ENCODE measurements at regions not wholly inside any gene's neighbourhood (a gene's known extent, or its start where the extent isn't known, plus 50 kb on each side); places are given as distances from the start of the nearest gene placed in this dataset.

DNA sequence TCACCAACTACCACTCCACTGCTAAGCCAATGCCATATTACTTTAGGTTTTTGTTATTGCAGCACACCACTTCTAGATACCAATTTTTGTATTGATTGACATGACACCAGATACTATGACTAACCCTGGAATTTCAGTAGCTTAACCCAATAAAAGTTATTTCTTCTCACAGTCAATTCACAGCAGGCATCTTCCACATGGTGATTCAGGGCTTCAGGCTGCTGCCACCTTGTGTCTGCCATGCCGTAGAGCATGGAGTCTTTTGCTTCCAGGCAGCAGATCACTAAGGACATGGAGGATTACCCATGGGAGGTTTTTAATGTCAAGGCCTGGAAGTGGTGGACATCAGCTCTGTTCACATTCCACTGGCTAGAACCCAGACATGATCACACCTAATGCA lies 56.4 kb upstream of the LTA4H start:
- TF ChIP-seq, protein P1, sequence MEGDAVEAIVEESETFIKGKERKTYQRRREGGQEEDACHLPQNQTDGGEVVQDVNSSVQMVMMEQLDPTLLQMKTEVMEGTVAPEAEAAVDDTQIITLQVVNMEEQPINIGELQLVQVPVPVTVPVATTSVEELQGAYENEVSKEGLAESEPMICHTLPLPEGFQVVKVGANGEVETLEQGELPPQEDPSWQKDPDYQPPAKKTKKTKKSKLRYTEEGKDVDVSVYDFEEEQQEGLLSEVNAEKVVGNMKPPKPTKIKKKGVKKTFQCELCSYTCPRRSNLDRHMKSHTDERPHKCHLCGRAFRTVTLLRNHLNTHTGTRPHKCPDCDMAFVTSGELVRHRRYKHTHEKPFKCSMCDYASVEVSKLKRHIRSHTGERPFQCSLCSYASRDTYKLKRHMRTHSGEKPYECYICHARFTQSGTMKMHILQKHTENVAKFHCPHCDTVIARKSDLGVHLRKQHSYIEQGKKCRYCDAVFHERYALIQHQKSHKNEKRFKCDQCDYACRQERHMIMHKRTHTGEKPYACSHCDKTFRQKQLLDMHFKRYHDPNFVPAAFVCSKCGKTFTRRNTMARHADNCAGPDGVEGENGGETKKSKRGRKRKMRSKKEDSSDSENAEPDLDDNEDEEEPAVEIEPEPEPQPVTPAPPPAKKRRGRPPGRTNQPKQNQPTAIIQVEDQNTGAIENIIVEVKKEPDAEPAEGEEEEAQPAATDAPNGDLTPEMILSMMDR (conservative IDR thresholded peaks at IDR 0.05; ENCODE audit: low read length): peak; percentile 50; the same call in 1 of the 2 replicates
- no peak for TF ChIP-seq EZH2phosphoT487 (IDR thresholded peaks at IDR 0.05; ENCODE audit: borderline replicate concordance, low read depth, low read length)

Measured in OCI-LY7 (cell line).